HG03159 (cell line): ENCODE measurements at regions not wholly inside any gene's neighbourhood (a gene's known extent, or its start where the extent isn't known, plus 50 kb on each side); places are given as distances from the start of the nearest gene placed in this dataset.
"Not testable (repeated sequence)": the region's sequence is repeated elsewhere in the genome, so short reads cannot be mapped to it uniquely, and the experiment has no call there.

ENCODE experiments used
- ATAC-seq: cut with Tn5 transposase; IDR thresholded peaks from one replicate; pipeline ENCODE4 v1.9.1; 2021; ENCODE audit warnings: mild to moderate bottlenecking, moderate library complexity; ENCODE audit not compliant: unreplicated experiment

GRCh38 chr22:23384431-23384830 lies 195.7 kb downstream of the IGLL1 start:
- no peak for ATAC-seq

DNA sequence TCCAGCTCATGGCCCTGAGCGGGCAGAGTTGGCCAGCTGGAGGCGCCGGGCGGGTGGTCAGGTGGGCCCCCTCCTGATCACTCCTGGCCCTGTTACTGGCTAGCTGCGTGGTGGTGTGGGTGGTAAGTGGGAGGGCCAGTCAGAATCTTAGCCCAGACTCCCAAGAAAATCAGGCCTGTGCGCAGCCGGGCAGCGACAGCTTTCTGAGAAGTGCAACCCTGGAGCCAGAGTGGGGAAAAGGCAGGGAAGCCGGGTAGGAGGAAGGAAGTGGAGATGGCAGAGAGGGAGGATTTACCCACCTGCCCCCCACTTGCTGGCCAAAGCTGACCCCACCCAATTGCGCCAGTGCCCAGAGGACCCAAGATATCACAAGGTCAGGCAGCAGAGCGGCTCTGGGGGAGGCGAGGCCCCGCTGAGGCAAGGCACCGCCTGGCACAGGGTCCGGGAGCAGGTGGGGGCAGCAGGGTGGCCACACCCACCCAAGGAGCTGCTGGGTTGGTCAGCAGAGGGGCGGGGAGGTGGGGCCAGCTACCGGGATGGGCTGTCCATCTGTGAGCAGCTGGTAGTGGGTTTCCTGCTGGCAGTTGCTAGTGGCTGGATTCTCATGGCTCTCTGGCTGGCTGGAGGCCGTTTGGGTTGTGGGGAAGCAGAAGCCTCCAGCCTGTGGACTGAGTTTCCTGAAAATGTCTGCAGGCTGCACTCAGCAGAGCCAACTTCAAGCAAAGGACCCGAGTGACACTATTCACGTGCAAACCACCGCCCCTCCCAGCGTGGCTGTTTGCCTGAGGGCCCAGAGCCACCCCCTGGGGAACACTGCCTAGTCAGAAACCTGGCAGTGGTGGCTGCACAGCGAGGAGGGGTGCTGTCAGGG lies 196.4 kb downstream of the IGLL1 start:
- ATAC-seq, result no peak

GRCh38 chr22:23382428-23383218 lies 197.5 kb downstream of the IGLL1 start:
- ATAC-seq, result no peak

- ATAC-seq, result no peak
Observed at GRCh38 chr22:23381661-23382427, 198.2 kb downstream of the IGLL1 start.

DNA sequence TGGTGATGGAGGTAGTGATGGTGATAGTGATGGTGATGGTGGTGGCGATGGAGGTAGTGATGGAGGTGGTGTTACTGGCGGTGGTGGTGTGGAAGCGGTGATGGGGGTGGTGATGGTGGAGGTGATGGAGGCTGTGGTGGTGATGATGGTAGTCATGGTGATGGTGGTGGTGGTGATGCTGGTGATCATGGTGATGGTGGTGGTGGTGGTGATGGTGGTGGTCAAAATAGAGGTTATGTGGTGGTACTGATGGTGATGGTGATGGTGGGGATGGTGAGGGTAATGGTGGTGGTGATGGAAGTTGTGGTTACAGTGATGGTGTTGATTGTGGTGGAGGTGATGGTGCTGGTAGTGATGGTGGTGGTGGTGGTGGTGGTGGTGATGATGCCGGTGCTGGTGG lies 199.2 kb downstream of the IGLL1 start:
- no peak for ATAC-seq

- ATAC-seq, result no peak
Observed at GRCh38 chr22:23380230-23380573, 199.9 kb downstream of the IGLL1 start.

DNA sequence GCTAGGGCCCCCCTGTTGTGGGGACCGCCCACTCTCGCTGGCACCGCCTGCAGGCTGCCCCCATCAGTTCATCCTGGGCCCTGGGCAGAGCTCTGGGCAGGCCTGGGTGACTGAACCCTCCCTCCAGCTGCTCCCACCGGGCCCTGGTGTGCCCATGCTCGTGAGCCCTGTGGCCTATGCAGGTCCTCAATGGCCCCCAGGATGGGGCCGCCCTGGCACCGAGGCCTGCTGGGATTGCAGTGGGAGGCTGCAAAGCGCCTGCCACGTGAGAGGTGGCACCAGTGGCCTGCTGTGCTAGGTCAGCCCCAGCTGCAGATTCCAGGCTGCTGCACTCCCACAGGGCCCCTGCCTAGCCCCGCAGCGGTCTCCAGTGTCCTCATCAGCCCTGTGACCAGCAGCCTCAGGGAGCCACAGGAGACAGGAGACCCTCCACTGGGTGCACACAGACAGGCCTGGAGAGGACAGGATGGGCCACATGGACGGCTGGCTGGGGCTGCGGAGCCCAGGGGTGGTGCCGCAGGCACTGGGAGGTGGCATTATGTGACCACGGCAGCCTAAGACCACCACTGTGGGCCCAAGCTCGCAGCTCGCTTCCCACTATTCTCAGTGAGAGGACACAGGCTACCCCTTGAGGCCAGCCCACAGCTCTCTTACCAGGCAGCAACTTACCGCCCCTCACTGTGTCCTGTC lies 199.4 kb downstream of the BCR start:
- ATAC-seq, result not testable (repeated sequence)

- no peak for ATAC-seq
Observed at GRCh38 chr22:23377767-23378166, 197.5 kb downstream of the BCR start.

DNA sequence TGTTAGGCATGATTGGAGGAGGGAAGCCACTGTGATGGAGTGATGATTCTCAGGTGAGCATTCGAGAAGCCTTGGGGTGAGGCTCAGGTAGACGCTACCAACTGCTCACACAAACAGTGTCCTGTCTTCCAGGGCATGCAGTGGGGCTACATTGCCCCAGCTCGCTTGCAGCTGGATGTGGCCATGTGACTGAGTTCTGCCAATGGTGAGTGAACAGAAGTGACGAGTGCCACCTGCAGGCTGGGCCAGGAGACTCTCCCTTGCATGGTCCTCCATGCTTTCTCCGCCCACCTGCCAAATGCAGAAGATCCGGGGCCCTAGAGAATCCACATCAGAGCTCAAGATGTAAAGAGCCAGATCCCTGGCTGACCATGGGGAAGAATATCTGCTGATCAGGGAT lies 195.9 kb downstream of the BCR start:
- ATAC-seq, result no peak

GRCh38 chr22:23375031-23375827 lies 194.9 kb downstream of the BCR start:
- no peak for ATAC-seq

GRCh38 chr22:23373601-23374000 lies 193.3 kb downstream of the BCR start:
- ATAC-seq, result no peak

GRCh38 chr22:23370251-23370650 lies 189.9 kb downstream of the BCR start:
- ATAC-seq, result no peak

DNA sequence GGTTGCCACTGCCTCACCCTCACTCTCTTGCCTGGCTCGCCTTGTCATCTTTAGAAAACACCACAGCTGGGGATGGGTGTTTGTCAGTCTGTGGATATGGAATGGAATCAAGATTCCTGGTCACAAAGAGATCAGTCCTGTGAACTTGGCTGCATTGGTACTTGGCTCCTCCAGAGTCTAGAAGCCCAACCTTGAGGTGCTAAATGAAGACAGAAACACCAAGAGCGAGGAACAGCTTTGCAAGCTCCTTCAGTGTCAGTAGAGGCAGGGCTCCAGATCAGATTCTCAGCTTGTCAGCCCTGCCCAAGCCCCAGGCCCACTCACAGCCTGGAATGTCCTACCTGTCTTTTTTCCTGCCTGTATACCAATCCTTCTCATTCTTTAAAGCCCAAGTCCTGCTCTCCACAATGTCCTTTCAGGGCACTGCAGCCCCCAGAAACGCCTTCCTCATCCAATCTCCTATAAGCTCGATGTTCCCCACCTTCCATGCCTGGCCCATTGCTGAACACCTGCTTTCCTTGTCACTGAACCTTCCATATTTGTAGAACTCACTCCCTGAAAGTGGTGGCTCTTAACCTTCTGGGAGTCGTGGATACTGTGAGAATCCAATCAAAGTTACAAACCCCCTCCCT lies 188.9 kb downstream of the BCR start:
- no peak for ATAC-seq
